ENCODE measurements at regions not wholly inside any gene's neighbourhood (a gene's known extent, or its start where the extent isn't known, plus 50 kb on each side); places are given as distances from the start of the nearest gene placed in this dataset.

DNA sequence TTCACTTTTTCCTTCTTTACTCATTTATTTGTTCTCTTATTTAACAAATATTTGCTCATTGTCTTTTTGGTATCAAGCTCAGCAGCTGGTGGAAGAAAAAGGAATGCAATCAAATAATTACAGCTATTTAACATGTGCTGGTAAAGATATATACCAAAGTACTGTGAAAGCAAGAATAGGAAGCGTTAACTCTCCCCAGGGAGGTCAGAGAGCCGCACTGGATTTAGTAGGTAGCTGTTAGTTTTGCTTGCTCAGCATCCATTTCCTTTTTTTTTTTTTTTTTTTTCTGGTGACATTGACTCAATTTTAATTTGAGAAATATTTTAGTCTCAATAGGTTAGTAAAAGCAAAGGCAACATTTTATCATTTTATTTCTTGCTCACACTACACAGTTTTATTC is 308.5 kb upstream of the MDFIC2 start:
- POLR2A ChIA-PET = interaction anchor here (0.6 kb wide), 1 partner anchor 85 kb away, joined by 3 read pairs; no protein-coding TSS in a partner anchor

DNA sequence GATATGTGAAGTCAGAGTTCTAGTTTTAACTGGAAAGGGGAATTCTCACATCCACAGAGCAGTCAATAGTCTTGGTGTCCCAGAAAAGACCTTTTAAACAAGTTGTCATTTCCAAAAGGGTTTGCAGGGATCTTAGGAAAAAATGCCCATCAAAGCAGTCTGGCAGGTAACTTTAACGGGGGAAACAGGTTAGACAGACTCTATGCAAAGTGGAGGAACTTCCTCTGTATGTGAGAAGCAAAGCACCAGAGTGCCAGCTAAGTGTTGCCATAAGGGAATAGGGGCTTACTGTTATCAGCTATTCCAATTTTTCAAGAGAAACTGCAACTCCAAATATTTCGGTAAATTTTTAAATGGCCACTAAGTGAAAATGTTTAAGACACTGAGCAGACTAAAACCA is 307.9 kb upstream of the MDFIC2 start:
- ATAC-seq (peak; percentile 65), DNase-seq (ENCODE audit: low spot score) (no peak)
- H3K4me3 Mint-ChIP-seq = no peak overlapping the region
- H3K36me3 Mint-ChIP-seq = peaks cover 11% of the 10 kb centered on the region
- H3K9me3 Mint-ChIP-seq = peaks cover 12% of the 10 kb centered on the region
- POLR2A ChIA-PET = interaction anchor here (0.6 kb wide), 1 partner anchor 86 kb away, joined by 3 read pairs; no protein-coding TSS in a partner anchor
- no peak overlapping the region for H3K27ac Mint-ChIP-seq
- H3K27me3 Mint-ChIP-seq (ENCODE audit: low read depth) = no peaks in the 10 kb centered on the region; the same call in 1 of the 2 replicates
- CTCF ChIA-PET = no interaction called here
- TF ChIP-seq, protein P1, sequence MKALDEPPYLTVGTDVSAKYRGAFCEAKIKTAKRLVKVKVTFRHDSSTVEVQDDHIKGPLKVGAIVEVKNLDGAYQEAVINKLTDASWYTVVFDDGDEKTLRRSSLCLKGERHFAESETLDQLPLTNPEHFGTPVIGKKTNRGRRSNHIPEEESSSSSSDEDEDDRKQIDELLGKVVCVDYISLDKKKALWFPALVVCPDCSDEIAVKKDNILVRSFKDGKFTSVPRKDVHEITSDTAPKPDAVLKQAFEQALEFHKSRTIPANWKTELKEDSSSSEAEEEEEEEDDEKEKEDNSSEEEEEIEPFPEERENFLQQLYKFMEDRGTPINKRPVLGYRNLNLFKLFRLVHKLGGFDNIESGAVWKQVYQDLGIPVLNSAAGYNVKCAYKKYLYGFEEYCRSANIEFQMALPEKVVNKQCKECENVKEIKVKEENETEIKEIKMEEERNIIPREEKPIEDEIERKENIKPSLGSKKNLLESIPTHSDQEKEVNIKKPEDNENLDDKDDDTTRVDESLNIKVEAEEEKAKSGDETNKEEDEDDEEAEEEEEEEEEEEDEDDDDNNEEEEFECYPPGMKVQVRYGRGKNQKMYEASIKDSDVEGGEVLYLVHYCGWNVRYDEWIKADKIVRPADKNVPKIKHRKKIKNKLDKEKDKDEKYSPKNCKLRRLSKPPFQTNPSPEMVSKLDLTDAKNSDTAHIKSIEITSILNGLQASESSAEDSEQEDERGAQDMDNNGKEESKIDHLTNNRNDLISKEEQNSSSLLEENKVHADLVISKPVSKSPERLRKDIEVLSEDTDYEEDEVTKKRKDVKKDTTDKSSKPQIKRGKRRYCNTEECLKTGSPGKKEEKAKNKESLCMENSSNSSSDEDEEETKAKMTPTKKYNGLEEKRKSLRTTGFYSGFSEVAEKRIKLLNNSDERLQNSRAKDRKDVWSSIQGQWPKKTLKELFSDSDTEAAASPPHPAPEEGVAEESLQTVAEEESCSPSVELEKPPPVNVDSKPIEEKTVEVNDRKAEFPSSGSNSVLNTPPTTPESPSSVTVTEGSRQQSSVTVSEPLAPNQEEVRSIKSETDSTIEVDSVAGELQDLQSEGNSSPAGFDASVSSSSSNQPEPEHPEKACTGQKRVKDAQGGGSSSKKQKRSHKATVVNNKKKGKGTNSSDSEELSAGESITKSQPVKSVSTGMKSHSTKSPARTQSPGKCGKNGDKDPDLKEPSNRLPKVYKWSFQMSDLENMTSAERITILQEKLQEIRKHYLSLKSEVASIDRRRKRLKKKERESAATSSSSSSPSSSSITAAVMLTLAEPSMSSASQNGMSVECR (CRISPR knock-in tag; IDR thresholded peaks at IDR 0.05; ENCODE audit: borderline replicate concordance) = no peak
- no peak for TF ChIP-seq SP1 (CRISPR knock-in tag; conservative IDR thresholded peaks at IDR 0.05)
- no peak for TF ChIP-seq CREM (CRISPR knock-in tag; IDR thresholded peaks at IDR 0.05)
- TF ChIP-seq ELF4 (CRISPR knock-in tag; IDR thresholded peaks at IDR 0.05; ENCODE audit: low read depth) = no peak
- TF ChIP-seq TCF7 (CRISPR knock-in tag; IDR thresholded peaks at IDR 0.05; ENCODE audit: low read depth) = no peak
- TF ChIP-seq ZNF396 (CRISPR knock-in tag; IDR thresholded peaks at IDR 0.05; ENCODE audit: borderline replicate concordance) = no peak
- TF ChIP-seq GTF2I (CRISPR knock-in tag; conservative IDR thresholded peaks at IDR 0.05) = no peak
- TF ChIP-seq OVOL2 (CRISPR knock-in tag; IDR thresholded peaks at IDR 0.05; ENCODE audit: borderline replicate concordance) = no peak
- TF ChIP-seq EMX1 (CRISPR knock-in tag; IDR thresholded peaks at IDR 0.05) = no peak
- TF ChIP-seq NFATC4 (CRISPR knock-in tag; IDR thresholded peaks at IDR 0.05) = no peak
- no peak for TF ChIP-seq ZNF416 (CRISPR knock-in tag; IDR thresholded peaks at IDR 0.05)
- H3K4me1 Mint-ChIP-seq = peaks cover 42% of the 10 kb centered on the region

More for the DNA sequence above, 308.5 kb upstream of the MDFIC2 start:
- Mint-ChIP-seq H3K27ac (no peak overlapping the region), H3K4me3 (no peak overlapping the region), H3K4me1 (peaks cover 37% of the 10 kb centered on the region), H3K27me3 (ENCODE audit: low read depth) (no peaks in the 10 kb centered on the region; the same call in 1 of the 2 replicates), H3K9me3 (peaks cover 12% of the 10 kb centered on the region), H3K36me3 (peaks cover 11% of the 10 kb centered on the region)
- DNase-seq (ENCODE audit: low spot score) = no peak
- TF ChIP-seq CREM (CRISPR knock-in tag; IDR thresholded peaks at IDR 0.05) (no peak), GTF2I (CRISPR knock-in tag; conservative IDR thresholded peaks at IDR 0.05) (no peak), FOXJ3 (CRISPR knock-in tag; IDR thresholded peaks at IDR 0.05; ENCODE audit: borderline replicate concordance) (no peak), GRHL2 (CRISPR knock-in tag; IDR thresholded peaks at IDR 0.05; ENCODE audit: insufficient replicate concordance, severe bottlenecking) (no peak), ZNF671 (CRISPR knock-in tag; IDR thresholded peaks at IDR 0.05) (no peak), OVOL2 (CRISPR knock-in tag; IDR thresholded peaks at IDR 0.05; ENCODE audit: borderline replicate concordance) (no peak), RORB (CRISPR knock-in tag; IDR thresholded peaks at IDR 0.05) (no peak), ELF4 (CRISPR knock-in tag; IDR thresholded peaks at IDR 0.05; ENCODE audit: low read depth) (no peak), JUN (CRISPR knock-in tag; IDR thresholded peaks at IDR 0.05) (no peak), ZNF121 (CRISPR knock-in tag; IDR thresholded peaks at IDR 0.05) (no peak)
- TF ChIP-seq, protein P2, sequence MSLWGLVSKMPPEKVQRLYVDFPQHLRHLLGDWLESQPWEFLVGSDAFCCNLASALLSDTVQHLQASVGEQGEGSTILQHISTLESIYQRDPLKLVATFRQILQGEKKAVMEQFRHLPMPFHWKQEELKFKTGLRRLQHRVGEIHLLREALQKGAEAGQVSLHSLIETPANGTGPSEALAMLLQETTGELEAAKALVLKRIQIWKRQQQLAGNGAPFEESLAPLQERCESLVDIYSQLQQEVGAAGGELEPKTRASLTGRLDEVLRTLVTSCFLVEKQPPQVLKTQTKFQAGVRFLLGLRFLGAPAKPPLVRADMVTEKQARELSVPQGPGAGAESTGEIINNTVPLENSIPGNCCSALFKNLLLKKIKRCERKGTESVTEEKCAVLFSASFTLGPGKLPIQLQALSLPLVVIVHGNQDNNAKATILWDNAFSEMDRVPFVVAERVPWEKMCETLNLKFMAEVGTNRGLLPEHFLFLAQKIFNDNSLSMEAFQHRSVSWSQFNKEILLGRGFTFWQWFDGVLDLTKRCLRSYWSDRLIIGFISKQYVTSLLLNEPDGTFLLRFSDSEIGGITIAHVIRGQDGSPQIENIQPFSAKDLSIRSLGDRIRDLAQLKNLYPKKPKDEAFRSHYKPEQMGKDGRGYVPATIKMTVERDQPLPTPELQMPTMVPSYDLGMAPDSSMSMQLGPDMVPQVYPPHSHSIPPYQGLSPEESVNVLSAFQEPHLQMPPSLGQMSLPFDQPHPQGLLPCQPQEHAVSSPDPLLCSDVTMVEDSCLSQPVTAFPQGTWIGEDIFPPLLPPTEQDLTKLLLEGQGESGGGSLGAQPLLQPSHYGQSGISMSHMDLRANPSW (CRISPR knock-in tag; conservative IDR thresholded peaks at IDR 0.05; ENCODE audit: low read depth) = no peak
- TF ChIP-seq, protein P3, sequence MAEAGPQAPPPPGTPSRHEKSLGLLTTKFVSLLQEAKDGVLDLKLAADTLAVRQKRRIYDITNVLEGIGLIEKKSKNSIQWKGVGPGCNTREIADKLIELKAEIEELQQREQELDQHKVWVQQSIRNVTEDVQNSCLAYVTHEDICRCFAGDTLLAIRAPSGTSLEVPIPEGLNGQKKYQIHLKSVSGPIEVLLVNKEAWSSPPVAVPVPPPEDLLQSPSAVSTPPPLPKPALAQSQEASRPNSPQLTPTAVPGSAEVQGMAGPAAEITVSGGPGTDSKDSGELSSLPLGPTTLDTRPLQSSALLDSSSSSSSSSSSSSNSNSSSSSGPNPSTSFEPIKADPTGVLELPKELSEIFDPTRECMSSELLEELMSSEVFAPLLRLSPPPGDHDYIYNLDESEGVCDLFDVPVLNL (CRISPR knock-in tag; IDR thresholded peaks at IDR 0.05; ENCODE audit: borderline replicate concordance, low read depth) = no peak
- TF ChIP-seq, protein P4, sequence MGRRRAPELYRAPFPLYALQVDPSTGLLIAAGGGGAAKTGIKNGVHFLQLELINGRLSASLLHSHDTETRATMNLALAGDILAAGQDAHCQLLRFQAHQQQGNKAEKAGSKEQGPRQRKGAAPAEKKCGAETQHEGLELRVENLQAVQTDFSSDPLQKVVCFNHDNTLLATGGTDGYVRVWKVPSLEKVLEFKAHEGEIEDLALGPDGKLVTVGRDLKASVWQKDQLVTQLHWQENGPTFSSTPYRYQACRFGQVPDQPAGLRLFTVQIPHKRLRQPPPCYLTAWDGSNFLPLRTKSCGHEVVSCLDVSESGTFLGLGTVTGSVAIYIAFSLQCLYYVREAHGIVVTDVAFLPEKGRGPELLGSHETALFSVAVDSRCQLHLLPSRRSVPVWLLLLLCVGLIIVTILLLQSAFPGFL (CRISPR knock-in tag; IDR thresholded peaks at IDR 0.05; ENCODE audit: borderline replicate concordance) = no peak
- TF ChIP-seq, protein P5, sequence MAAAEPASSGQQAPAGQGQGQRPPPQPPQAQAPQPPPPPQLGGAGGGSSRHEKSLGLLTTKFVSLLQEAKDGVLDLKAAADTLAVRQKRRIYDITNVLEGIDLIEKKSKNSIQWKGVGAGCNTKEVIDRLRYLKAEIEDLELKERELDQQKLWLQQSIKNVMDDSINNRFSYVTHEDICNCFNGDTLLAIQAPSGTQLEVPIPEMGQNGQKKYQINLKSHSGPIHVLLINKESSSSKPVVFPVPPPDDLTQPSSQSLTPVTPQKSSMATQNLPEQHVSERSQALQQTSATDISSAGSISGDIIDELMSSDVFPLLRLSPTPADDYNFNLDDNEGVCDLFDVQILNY (CRISPR knock-in tag; IDR thresholded peaks at IDR 0.05) = no peak
- ATAC-seq = no peak
- CTCF ChIA-PET = no interaction called here

Measured in WTC11 (cell line).